Transverse colon (tissue), 4 donors: ENCODE measurements at regions not wholly inside any gene's neighbourhood (a gene's known extent, or its start where the extent isn't known, plus 50 kb on each side); places are given as distances from the start of the nearest gene placed in this dataset.

Experiments
- CTCF ChIP-seq, 5 experiments: fragments of 200-600 bp in 3 of 5; fragments of 450-650 bp in 2 of 5; sonication (generic) in 3 of 5; IDR thresholded peaks; 1 replicate in 2 of 5; 2 replicates in 3 of 5; pipeline ENCODE4 v1.5.1; 2016 to 2017; ENCODE audit warnings: antibody characterized with exemption in 5 of 5, inconsistent platforms in 3 of 5, mild to moderate bottlenecking in 2 of 5, moderate library complexity in 1 of 5
- POLR2A ChIP-seq: fragments of 450-650 bp; IDR thresholded peaks from one replicate; pipeline ENCODE4 v1.6.1; 2016; ENCODE audit warnings: antibody characterized with exemption, mild to moderate bottlenecking, moderate library complexity
- POLR2AphosphoS5 ChIP-seq, 3 donors: sonication (generic); formaldehyde crosslinking; IDR thresholded peaks; one replicate each; pipeline ENCODE4 v1.6.1; 2016; ENCODE audit warnings: antibody characterized with exemption in 3 of 3

GRCh38 chr3:64340641-64341101, 115.4 kb upstream of the PRICKLE2 start:
- TF ChIP-seq POLR2A (no peak), POLR2AphosphoS5 (IDR thresholded peaks at IDR 0.05) (peak in 1 of 3 donors; percentile 6), CTCF (IDR thresholded peaks at IDR 0.05) (no peak)
